GM18870 (cell line): ENCODE measurements at regions not wholly inside any gene's neighbourhood (a gene's known extent, or its start where the extent isn't known, plus 50 kb on each side); places are given as distances from the start of the nearest gene placed in this dataset.

ENCODE experiments used
- ATAC-seq: cut with Tn5 transposase; IDR thresholded peaks from one replicate; pipeline ENCODE4 v1.9.1; 2021; ENCODE audit warnings: moderate library complexity; ENCODE audit not compliant: unreplicated experiment

GRCh38 chr5:4541334-4541733 lies 598.8 kb upstream of the ADAMTS16 start:
- ATAC-seq, result no peak

- no peak for ATAC-seq
Measured at GRCh38 chr5:4542145-4542778, 597.9 kb upstream of the ADAMTS16 start.

GRCh38 chr5:4544049-4544670 lies 596.0 kb upstream of the ADAMTS16 start:
- no peak for ATAC-seq

- ATAC-seq, result no peak
Measured at GRCh38 chr5:4547547-4547946, 592.6 kb upstream of the ADAMTS16 start.

- no peak for ATAC-seq
Measured at GRCh38 chr5:4548341-4548740, 591.8 kb upstream of the ADAMTS16 start.

GRCh38 chr5:4549351-4549750 lies 590.8 kb upstream of the ADAMTS16 start:
- ATAC-seq, result no peak

GRCh38 chr5:4551034-4551433 lies 589.1 kb upstream of the ADAMTS16 start:
- ATAC-seq, result no peak

- ATAC-seq, result no peak
Measured at GRCh38 chr5:4553130-4553529, 587.0 kb upstream of the ADAMTS16 start.

GRCh38 chr5:4553978-4554377 lies 586.2 kb upstream of the ADAMTS16 start:
- no peak for ATAC-seq

GRCh38 chr5:4555725-4556285 lies 584.3 kb upstream of the ADAMTS16 start:
- no peak for ATAC-seq

GRCh38 chr5:4561403-4561802 lies 578.7 kb upstream of the ADAMTS16 start:
- ATAC-seq, result no peak

- no peak for ATAC-seq
Measured at GRCh38 chr5:4563400-4563799, 576.7 kb upstream of the ADAMTS16 start.

- ATAC-seq, result no peak
Measured at GRCh38 chr5:4570047-4570995, 569.8 kb upstream of the ADAMTS16 start.

GRCh38 chr5:4571248-4571948 lies 568.7 kb upstream of the ADAMTS16 start:
- ATAC-seq, result no peak

GRCh38 chr5:4572311-4573100 lies 567.6 kb upstream of the ADAMTS16 start:
- no peak for ATAC-seq

- ATAC-seq, result no peak
Measured at GRCh38 chr5:4575608-4576007, 564.5 kb upstream of the ADAMTS16 start.

GRCh38 chr5:4576161-4576748 lies 563.9 kb upstream of the ADAMTS16 start:
- no peak for ATAC-seq

GRCh38 chr5:4576908-4577307 lies 563.2 kb upstream of the ADAMTS16 start:
- ATAC-seq, result no peak

GRCh38 chr5:4579679-4580078 lies 560.5 kb upstream of the ADAMTS16 start:
- no peak for ATAC-seq

- ATAC-seq, result no peak
Measured at GRCh38 chr5:4580772-4581171, 559.4 kb upstream of the ADAMTS16 start.
